ENCODE measurements at regions not wholly inside any gene's neighbourhood (a gene's known extent, or its start where the extent isn't known, plus 50 kb on each side); places are given as distances from the start of the nearest gene placed in this dataset.
"Not testable (repeated sequence)": the region's sequence is repeated elsewhere in the genome, so short reads cannot be mapped to it uniquely, and the experiment has no call there.

GRCh38 chr6:125375013-125375412 lies 73.2 kb upstream of the HDDC2 start:
- Histone ChIP-seq H4K5ac (ENCODE audit: low read length) (no peak overlapping the region), H3K9ac (ENCODE audit: low read length) (no peak overlapping the region), H3K27ac (ENCODE audit: low read depth, low read length) (no peak overlapping the region), H2AK5ac (ENCODE audit: low read length) (no peak overlapping the region), H3K4me2 (ENCODE audit: low read length) (no peak overlapping the region), H3K18ac (ENCODE audit: low read length) (no peak overlapping the region), H3K36me3 (ENCODE audit: control insufficient read depth, insufficient read depth, low read length) (no peaks in the 10 kb centered on the region), H3K4me1 (ENCODE audit: control insufficient read depth, low read depth, low read length) (no peaks in the 10 kb centered on the region), H2BK120ac (ENCODE audit: low read depth, low read length) (no peak overlapping the region), H3K4me3 (ENCODE audit: low read length) (no peak overlapping the region), H4K8ac (ENCODE audit: low read depth, low read length) (no peak overlapping the region), H3K4ac (ENCODE audit: low read depth, low read length) (no peak overlapping the region), H3K79me2 (ENCODE audit: control insufficient read depth, insufficient read depth, low read length) (no peaks in the 10 kb centered on the region), H2BK5ac (ENCODE audit: low read length) (no peak overlapping the region), H3K23ac (ENCODE audit: low read length) (no peak overlapping the region), H2BK15ac (replicated peaks; ENCODE audit: low read depth) (no peak overlapping the region), H3K56ac (ENCODE audit: low read length) (no peak overlapping the region), H3K27me3 (ENCODE audit: insufficient read depth, low read length, poor library complexity) (no peaks in the 10 kb centered on the region), H3K79me1 (ENCODE audit: low read length) (no peaks in the 10 kb centered on the region)
- DNase-seq, result no peak
- no CpG with 5 or more reads among the region's 2 CpGs for WGBS (ENCODE audit: extremely low coverage, insufficient coverage, low lambda C conversion rate)

DNA sequence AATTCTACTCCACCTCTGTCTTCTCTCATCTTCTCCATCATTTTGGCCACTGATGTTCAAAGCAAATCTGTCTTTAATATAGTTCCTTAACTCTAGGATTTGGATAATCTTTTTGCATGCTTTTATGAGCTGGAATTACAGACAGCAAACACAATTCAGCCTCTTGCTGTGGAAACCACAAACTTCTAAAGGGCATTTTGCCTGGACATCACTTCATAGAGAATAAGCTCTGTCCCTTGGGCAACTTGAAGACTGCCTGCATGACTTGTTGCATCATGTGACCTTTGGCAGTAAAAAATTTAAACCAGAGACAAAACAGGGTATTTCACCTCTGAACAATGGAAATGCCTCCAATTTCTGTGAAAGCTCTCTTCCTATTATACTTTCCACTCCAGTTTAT lies 74.1 kb upstream of the HDDC2 start:
- H3K4ac ChIP-seq (ENCODE audit: low read depth, low read length), result no peak overlapping the region
- H4K8ac ChIP-seq (ENCODE audit: low read depth, low read length), result no peak overlapping the region
- no peak overlapping the region for H3K4me3 ChIP-seq (ENCODE audit: low read length)
- H3K79me2 ChIP-seq (ENCODE audit: control insufficient read depth, insufficient read depth, low read length), result no peaks in the 10 kb centered on the region
- no peaks in the 10 kb centered on the region for H3K79me1 ChIP-seq (ENCODE audit: low read length)
- no peak for DNase-seq
- no peak overlapping the region for H3K23ac ChIP-seq (ENCODE audit: low read length)
- H3K27me3 ChIP-seq (ENCODE audit: insufficient read depth, low read length, poor library complexity), result no peaks in the 10 kb centered on the region
- no peak overlapping the region for H3K4me2 ChIP-seq (ENCODE audit: low read length)
- H2BK15ac ChIP-seq (replicated peaks; ENCODE audit: low read depth), result no peak overlapping the region
- no peaks in the 10 kb centered on the region for H3K4me1 ChIP-seq (ENCODE audit: control insufficient read depth, low read depth, low read length)
- H3K36me3 ChIP-seq (ENCODE audit: control insufficient read depth, insufficient read depth, low read length), result no peaks in the 10 kb centered on the region
- H4K5ac ChIP-seq (ENCODE audit: low read length), result no peak overlapping the region
- no peak overlapping the region for H2BK5ac ChIP-seq (ENCODE audit: low read length)
- no peak overlapping the region for H3K27ac ChIP-seq (ENCODE audit: low read depth, low read length)
- H3K9ac ChIP-seq (ENCODE audit: low read length), result no peak overlapping the region
- H2AK5ac ChIP-seq (ENCODE audit: low read length), result no peak overlapping the region
- no peak overlapping the region for H2BK120ac ChIP-seq (ENCODE audit: low read depth, low read length)
- no peak overlapping the region for H3K56ac ChIP-seq (ENCODE audit: low read length)
- H3K18ac ChIP-seq (ENCODE audit: low read length), result no peak overlapping the region

DNA sequence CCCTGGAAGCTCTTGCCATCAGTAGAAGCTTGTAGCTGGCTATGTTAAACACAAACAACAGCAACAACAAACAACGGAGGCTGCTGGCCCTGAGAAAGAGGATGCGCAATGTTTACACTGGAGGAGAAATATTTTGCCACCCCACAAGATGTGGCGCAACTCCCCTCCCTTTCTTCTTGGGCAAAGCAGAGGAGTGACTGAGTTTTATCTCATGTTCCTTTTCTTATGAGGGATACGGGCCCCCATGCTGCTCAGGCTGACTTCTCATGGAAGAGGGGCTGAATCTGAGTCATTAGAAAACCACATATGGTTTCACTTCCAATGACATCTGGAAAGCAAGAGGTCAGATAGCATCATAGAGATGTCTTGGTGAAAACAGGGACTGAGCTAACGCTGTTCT lies 75.9 kb upstream of the HDDC2 start:
- Histone ChIP-seq H4K8ac (ENCODE audit: low read depth, low read length) (no peak overlapping the region), H3K79me1 (ENCODE audit: low read length) (no peaks in the 10 kb centered on the region), H3K18ac (ENCODE audit: low read length) (no peak overlapping the region), H3K27me3 (ENCODE audit: insufficient read depth, low read length, poor library complexity) (no peaks in the 10 kb centered on the region), H3K79me2 (ENCODE audit: control insufficient read depth, insufficient read depth, low read length) (no peaks in the 10 kb centered on the region), H3K4me1 (ENCODE audit: control insufficient read depth, low read depth, low read length) (no peaks in the 10 kb centered on the region), H3K9ac (ENCODE audit: low read length) (no peak overlapping the region), H3K4me2 (ENCODE audit: low read length) (no peak overlapping the region), H3K4me3 (ENCODE audit: low read length) (no peak overlapping the region), H2AK5ac (ENCODE audit: low read length) (no peak overlapping the region), H2BK5ac (ENCODE audit: low read length) (no peak overlapping the region), H3K27ac (ENCODE audit: low read depth, low read length) (no peak overlapping the region), H3K56ac (ENCODE audit: low read length) (peak overlapping the region; percentile 4), H2BK120ac (ENCODE audit: low read depth, low read length) (no peak overlapping the region), H4K5ac (ENCODE audit: low read length) (no peak overlapping the region), H3K23ac (ENCODE audit: low read length) (no peak overlapping the region), H3K4ac (ENCODE audit: low read depth, low read length) (peak overlapping the region; percentile 75), H3K36me3 (ENCODE audit: control insufficient read depth, insufficient read depth, low read length) (no peaks in the 10 kb centered on the region), H2BK15ac (replicated peaks; ENCODE audit: low read depth) (no peak overlapping the region)
- 100% methylated on average over 1 of the region's 5 CpGs for WGBS (ENCODE audit: extremely low coverage, insufficient coverage, low lambda C conversion rate)
- DNase-seq, result peak; percentile 49

GRCh38 chr6:125379174-125379573 lies 77.4 kb upstream of the HDDC2 start:
- Histone ChIP-seq H3K56ac (ENCODE audit: low read length) (no peak overlapping the region), H3K4me1 (ENCODE audit: control insufficient read depth, low read depth, low read length) (no peaks in the 10 kb centered on the region), H2BK5ac (ENCODE audit: low read length) (no peak overlapping the region), H3K79me1 (ENCODE audit: low read length) (no peaks in the 10 kb centered on the region), H2AK5ac (ENCODE audit: low read length) (no peak overlapping the region), H3K23ac (ENCODE audit: low read length) (no peak overlapping the region), H3K4ac (ENCODE audit: low read depth, low read length) (no peak overlapping the region), H2BK15ac (replicated peaks; ENCODE audit: low read depth) (no peak overlapping the region), H3K18ac (ENCODE audit: low read length) (peak overlapping the region; percentile 51), H3K4me2 (ENCODE audit: low read length) (no peak overlapping the region), H3K4me3 (ENCODE audit: low read length) (no peak overlapping the region), H3K27me3 (ENCODE audit: insufficient read depth, low read length, poor library complexity) (no peaks in the 10 kb centered on the region), H3K79me2 (ENCODE audit: control insufficient read depth, insufficient read depth, low read length) (no peaks in the 10 kb centered on the region), H4K8ac (ENCODE audit: low read depth, low read length) (no peak overlapping the region), H4K5ac (ENCODE audit: low read length) (no peak overlapping the region), H2BK120ac (ENCODE audit: low read depth, low read length) (no peak overlapping the region), H3K9ac (ENCODE audit: low read length) (no peak overlapping the region), H3K27ac (ENCODE audit: low read depth, low read length) (no peak overlapping the region), H3K36me3 (ENCODE audit: control insufficient read depth, insufficient read depth, low read length) (no peaks in the 10 kb centered on the region)
- WGBS (ENCODE audit: extremely low coverage, insufficient coverage, low lambda C conversion rate), result no CpG with 5 or more reads among the region's 4 CpGs
- no peak for DNase-seq

GRCh38 chr6:125380474-125380873 lies 78.7 kb upstream of the HDDC2 start:
- no peaks in the 10 kb centered on the region for H3K4me1 ChIP-seq (ENCODE audit: control insufficient read depth, low read depth, low read length)
- H2BK15ac ChIP-seq (replicated peaks; ENCODE audit: low read depth), result no peak overlapping the region
- H3K79me1 ChIP-seq (ENCODE audit: low read length), result no peaks in the 10 kb centered on the region
- no peak overlapping the region for H3K4ac ChIP-seq (ENCODE audit: low read depth, low read length)
- H4K5ac ChIP-seq (ENCODE audit: low read length), result no peak overlapping the region
- no peak overlapping the region for H3K4me3 ChIP-seq (ENCODE audit: low read length)
- H3K18ac ChIP-seq (ENCODE audit: low read length), result no peak overlapping the region
- H2AK5ac ChIP-seq (ENCODE audit: low read length), result no peak overlapping the region
- H3K27ac ChIP-seq (ENCODE audit: low read depth, low read length), result no peak overlapping the region
- no peak overlapping the region for H4K8ac ChIP-seq (ENCODE audit: low read depth, low read length)
- DNase-seq, result no peak
- H3K56ac ChIP-seq (ENCODE audit: low read length), result no peak overlapping the region
- H3K4me2 ChIP-seq (ENCODE audit: low read length), result no peak overlapping the region
- no peak overlapping the region for H2BK5ac ChIP-seq (ENCODE audit: low read length)
- H3K23ac ChIP-seq (ENCODE audit: low read length), result no peak overlapping the region
- no peaks in the 10 kb centered on the region for H3K27me3 ChIP-seq (ENCODE audit: insufficient read depth, low read length, poor library complexity)
- no peaks in the 10 kb centered on the region for H3K36me3 ChIP-seq (ENCODE audit: control insufficient read depth, insufficient read depth, low read length)
- no peak overlapping the region for H3K9ac ChIP-seq (ENCODE audit: low read length)
- no peaks in the 10 kb centered on the region for H3K79me2 ChIP-seq (ENCODE audit: control insufficient read depth, insufficient read depth, low read length)
- H2BK120ac ChIP-seq (ENCODE audit: low read depth, low read length), result no peak overlapping the region
- no CpG with 5 or more reads among the region's 5 CpGs for WGBS (ENCODE audit: extremely low coverage, insufficient coverage, low lambda C conversion rate)

- not testable (repeated sequence) for H4K8ac ChIP-seq (ENCODE audit: low read depth, low read length); H3K4me1 ChIP-seq (ENCODE audit: control insufficient read depth, low read depth, low read length); H2BK5ac ChIP-seq (ENCODE audit: low read length); H3K4me3 ChIP-seq (ENCODE audit: low read length); H3K18ac ChIP-seq (ENCODE audit: low read length); H4K5ac ChIP-seq (ENCODE audit: low read length); H3K27ac ChIP-seq (ENCODE audit: low read depth, low read length); H2AK5ac ChIP-seq (ENCODE audit: low read length); H3K79me1 ChIP-seq (ENCODE audit: low read length); H2BK120ac ChIP-seq (ENCODE audit: low read depth, low read length); H2BK15ac ChIP-seq (replicated peaks; ENCODE audit: low read depth); H3K36me3 ChIP-seq (ENCODE audit: control insufficient read depth, insufficient read depth, low read length); H3K56ac ChIP-seq (ENCODE audit: low read length); H3K79me2 ChIP-seq (ENCODE audit: control insufficient read depth, insufficient read depth, low read length); H3K27me3 ChIP-seq (ENCODE audit: insufficient read depth, low read length, poor library complexity); H3K4ac ChIP-seq (ENCODE audit: low read depth, low read length); H3K9ac ChIP-seq (ENCODE audit: low read length); H3K23ac ChIP-seq (ENCODE audit: low read length); H3K4me2 ChIP-seq (ENCODE audit: low read length); DNase-seq
- WGBS (ENCODE audit: extremely low coverage, insufficient coverage, low lambda C conversion rate), result no CpG with 5 or more reads among the region's 1 CpG
These were observed 84.6 kb upstream of the HDDC2 start for GRCh38 chr6:125386337-125386736.
